H1 (cell line): ENCODE measurements at regions not wholly inside any gene's neighbourhood (a gene's known extent, or its start where the extent isn't known, plus 50 kb on each side); places are given as distances from the start of the nearest gene placed in this dataset.

Experiments used
- CBX5 ChIP-seq: fragments of 300-800, 300-1000 bp; sonication (generic); IDR thresholded peaks from 2 replicates; pipeline ENCODE4 v1.7.1; 2016; ENCODE audit warnings: antibody characterized with exemption, low read length, low read depth
- CBX8 ChIP-seq: fragments of 300-800, 300-1000 bp; sonication (generic); IDR thresholded peaks from 2 replicates; pipeline ENCODE4 v1.7.1; 2016; ENCODE audit warnings: low read depth, low read length, borderline replicate concordance
- CHD7 ChIP-seq: fragments of 300-600 bp; sonication (generic); IDR thresholded peaks from 2 replicates; pipeline ENCODE4 v1.7.1; 2012; ENCODE audit warnings: low read length, moderate library complexity, mild to moderate bottlenecking, inconsistent platforms; ENCODE audit not compliant: insufficient replicate concordance
- GTF2F1 ChIP-seq: IDR thresholded peaks from 2 replicates; pipeline ENCODE4 v1.6.1; 2012; ENCODE audit warnings: low read depth, low read length, improper control_type of control experiment, borderline replicate concordance
- KDM4A ChIP-seq: IDR thresholded peaks from one replicate; pipeline ENCODE4 v1.7.1; 2012; ENCODE audit warnings: low read depth, mild to moderate bottlenecking, moderate library complexity, low read length, inconsistent platforms; ENCODE audit not compliant: severe bottlenecking
- RXRA ChIP-seq: IDR thresholded peaks from 2 replicates; pipeline ENCODE4 v1.6.1; 2011; ENCODE audit warnings: low read depth, mild to moderate bottlenecking, low read length, moderate library complexity; ENCODE audit not compliant: insufficient read depth
- SIRT6 ChIP-seq: IDR thresholded peaks from one replicate; pipeline ENCODE4 v1.7.1; 2012; ENCODE audit warnings: low read length, inconsistent platforms
- SP4 ChIP-seq: IDR thresholded peaks from 2 replicates; pipeline ENCODE4 v1.6.1; 2012; ENCODE audit warnings: low read length, inconsistent platforms
- TAF1 ChIP-seq: IDR thresholded peaks from 2 replicates; pipeline ENCODE4 v1.6.1; 2011; ENCODE audit warnings: mild to moderate bottlenecking, low read depth, low read length

DNA sequence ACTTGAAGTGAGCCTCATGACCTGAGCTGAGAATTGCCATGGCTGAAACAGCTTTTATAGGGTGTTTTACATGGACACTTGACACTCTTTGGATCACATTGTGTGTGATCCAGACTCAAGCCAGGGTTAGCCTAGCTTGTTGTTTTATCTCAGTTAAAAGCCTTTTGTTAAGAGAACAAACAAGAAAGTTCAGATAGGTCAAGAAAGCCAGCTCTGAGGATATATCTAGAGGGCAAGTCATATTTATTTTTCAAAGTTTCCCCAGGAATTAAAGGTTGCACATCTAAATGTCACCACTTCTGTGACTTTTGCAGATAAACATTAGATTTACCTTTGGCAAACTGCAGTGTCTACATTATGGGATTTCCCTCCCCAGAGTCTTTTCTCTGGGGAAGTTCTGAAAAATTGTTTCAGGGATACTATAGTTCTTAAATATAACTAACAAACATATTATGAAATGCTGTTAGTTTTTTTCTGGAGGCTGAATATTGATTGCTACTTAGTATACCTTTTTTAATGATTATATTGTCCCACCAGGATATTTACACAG is 134.5 kb downstream of the C9orf152 start (continued):
- no peak for TF ChIP-seq CHD7
- TF ChIP-seq KDM4A = no peak
- TF ChIP-seq TAF1 = no peak
- no peak for TF ChIP-seq CBX8
- no peak for TF ChIP-seq GTF2F1
- no peak for TF ChIP-seq SIRT6
- no peak for TF ChIP-seq CBX5
- no peak for TF ChIP-seq RXRA
- no peak for TF ChIP-seq SP4
